HepG2 (cell line): ENCODE measurements at regions not wholly inside any gene's neighbourhood (a gene's known extent, or its start where the extent isn't known, plus 50 kb on each side); places are given as distances from the start of the nearest gene placed in this dataset.
A peak's percentile ranks its signal among the peaks of the same experiment; 100 is the strongest.

ENCODE experiments used
- AHDC1 ChIP-seq: sonication (generic); formaldehyde crosslinking; IDR thresholded peaks from 2 replicates; pipeline ENCODE4 v1.5.1; 2020; ENCODE audit warnings: mild to moderate bottlenecking, missing genetic modification reagents, borderline replicate concordance
- ARHGAP35 ChIP-seq: sonication (generic); formaldehyde crosslinking; IDR thresholded peaks from 2 replicates; pipeline ENCODE4 v1.9.0; 2022; ENCODE audit warnings: mild to moderate bottlenecking, inconsistent platforms, moderate library complexity, missing genetic modification reagents, borderline replicate concordance
- CCDC6 ChIP-seq: sonication (generic); formaldehyde crosslinking; IDR thresholded peaks from 2 replicates; pipeline ENCODE4 v1.8.1; 2022; ENCODE audit warnings: mild to moderate bottlenecking, missing genetic modification reagents, moderate library complexity
- FOXC1 ChIP-seq: sonication (generic); formaldehyde crosslinking; IDR thresholded peaks from 2 replicates; pipeline ENCODE4 v1.8.0; 2022; ENCODE audit warnings: mild to moderate bottlenecking, missing genetic modification reagents, borderline replicate concordance
- HMG20B ChIP-seq: conservative IDR thresholded peaks from 2 replicates; pipeline ENCODE4 v1.6.1; 2016; ENCODE audit warnings: missing genetic modification reagents, missing compliant biosample characterization
- MXI1 ChIP-seq: IDR thresholded peaks from 3 replicates; pipeline ENCODE4 v1.6.1; 2012; ENCODE audit warnings: low read depth, low read length, inconsistent platforms, borderline replicate concordance
- NBN ChIP-seq: fragments of 450-650 bp; conservative IDR thresholded peaks from 2 replicates; pipeline ENCODE4 v1.6.1; 2017
- NFRKB ChIP-seq: fragments of 450-650 bp; IDR thresholded peaks from 2 replicates; pipeline ENCODE4 v1.6.1; 2017
- PAWR ChIP-seq: sonication (generic); formaldehyde crosslinking; IDR thresholded peaks from 2 replicates; pipeline ENCODE4 v1.4.0; 2020; ENCODE audit warnings: missing genetic modification reagents, mild to moderate bottlenecking, borderline replicate concordance
- REPIN1 ChIP-seq: sonication (generic); formaldehyde crosslinking; IDR thresholded peaks from 2 replicates; pipeline ENCODE4 v1.8.0; 2022; ENCODE audit warnings: missing genetic modification reagents, low read depth, mild to moderate bottlenecking, borderline replicate concordance
- REXO4 ChIP-seq: sonication (generic); formaldehyde crosslinking; IDR thresholded peaks from 2 replicates; pipeline ENCODE4 v1.8.0; 2022; ENCODE audit warnings: missing genetic modification reagents, mild to moderate bottlenecking, borderline replicate concordance
- RFXANK ChIP-seq: IDR thresholded peaks from 2 replicates; pipeline ENCODE4 v1.6.1; 2016
- SMAD3 ChIP-seq: sonication (generic); formaldehyde crosslinking; IDR thresholded peaks from 2 replicates; pipeline ENCODE4 v1.4.0; 2020; ENCODE audit warnings: missing genetic modification reagents
- SMARCC2 ChIP-seq: fragments of 450-650 bp; IDR thresholded peaks from 2 replicates; pipeline ENCODE4 v1.6.1; 2017; ENCODE audit warnings: antibody characterized with exemption, mild to moderate bottlenecking
- ZFAT ChIP-seq: sonication (generic); formaldehyde crosslinking; conservative IDR thresholded peaks from 2 replicates; pipeline ENCODE4 v1.8.1; 2023; ENCODE audit warnings: missing genetic modification reagents, inconsistent platforms
- ZMYM2 ChIP-seq: sonication (generic); formaldehyde crosslinking; IDR thresholded peaks from 2 replicates; pipeline ENCODE4 v1.8.0; 2022; ENCODE audit warnings: mild to moderate bottlenecking, missing genetic modification reagents
- ZNF205 ChIP-seq: IDR thresholded peaks from 2 replicates; pipeline ENCODE4 v1.6.1; 2018; ENCODE audit warnings: missing biosample characterization, missing genetic modification reagents
- ZNF451 ChIP-seq: sonication (generic); formaldehyde crosslinking; IDR thresholded peaks from 2 replicates; pipeline ENCODE4 v1.5.0; 2020; ENCODE audit warnings: mild to moderate bottlenecking, missing genetic modification reagents
- ZNF501 ChIP-seq: sonication (generic); formaldehyde crosslinking; IDR thresholded peaks from 2 replicates; pipeline ENCODE4 v1.5.1; 2020; ENCODE audit warnings: mild to moderate bottlenecking, moderate library complexity, missing genetic modification reagents
- ZNF546 ChIP-seq: sonication (generic); formaldehyde crosslinking; conservative IDR thresholded peaks from 2 replicates; pipeline ENCODE4 v1.8.1; 2023; ENCODE audit warnings: mild to moderate bottlenecking, missing genetic modification reagents
- ZNF775 ChIP-seq: sonication (generic); formaldehyde crosslinking; IDR thresholded peaks from 2 replicates; pipeline ENCODE4 v1.4.0; 2020; ENCODE audit warnings: missing genetic modification reagents, mild to moderate bottlenecking, moderate library complexity, borderline replicate concordance
- ZNF776 ChIP-seq: sonication (generic); formaldehyde crosslinking; IDR thresholded peaks from 2 replicates; pipeline ENCODE4 v1.4.0; 2020; ENCODE audit warnings: mild to moderate bottlenecking, missing genetic modification reagents
- ZNF781 ChIP-seq: sonication (generic); formaldehyde crosslinking; IDR thresholded peaks from 2 replicates; pipeline ENCODE4 v1.5.1; 2020; ENCODE audit warnings: borderline replicate concordance, mild to moderate bottlenecking, missing genetic modification reagents; ENCODE audit errors: not compliant biosample characterization
- TF ChIP-seq, protein P1 (sequence below): sonication (generic); formaldehyde crosslinking; IDR thresholded peaks from 2 replicates; pipeline ENCODE4 v1.4.0; 2020; ENCODE audit warnings: missing genetic modification reagents

GRCh38 chr17:47066841-47067682 is 88.0 kb upstream of the RPRML start (continued):
- TF ChIP-seq, protein P1, sequence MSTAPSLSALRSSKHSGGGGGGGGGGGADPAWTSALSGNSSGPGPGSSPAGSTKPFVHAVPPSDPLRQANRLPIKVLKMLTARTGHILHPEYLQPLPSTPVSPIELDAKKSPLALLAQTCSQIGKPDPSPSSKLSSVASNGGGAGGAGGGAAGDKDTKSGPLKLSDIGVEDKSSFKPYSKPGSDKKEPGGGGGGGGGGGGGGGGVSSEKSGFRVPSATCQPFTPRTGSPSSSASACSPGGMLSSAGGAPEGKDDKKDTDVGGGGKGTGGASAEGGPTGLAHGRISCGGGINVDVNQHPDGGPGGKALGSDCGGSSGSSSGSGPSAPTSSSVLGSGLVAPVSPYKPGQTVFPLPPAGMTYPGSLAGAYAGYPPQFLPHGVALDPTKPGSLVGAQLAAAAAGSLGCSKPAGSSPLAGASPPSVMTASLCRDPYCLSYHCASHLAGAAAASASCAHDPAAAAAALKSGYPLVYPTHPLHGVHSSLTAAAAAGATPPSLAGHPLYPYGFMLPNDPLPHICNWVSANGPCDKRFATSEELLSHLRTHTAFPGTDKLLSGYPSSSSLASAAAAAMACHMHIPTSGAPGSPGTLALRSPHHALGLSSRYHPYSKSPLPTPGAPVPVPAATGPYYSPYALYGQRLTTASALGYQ (CRISPR knock-in tag): peak; percentile 70; the same call in 1 of the 2 replicates
- no peak; the same call in 1 of the 2 replicates for TF ChIP-seq ZFAT (CRISPR knock-in tag)
- peak; percentile 91 for TF ChIP-seq HMG20B (CRISPR knock-in tag)
- TF ChIP-seq PAWR (CRISPR knock-in tag): 0 out of 2 replicates have a peak, but pooled peaks have one; percentile 74
- peak; percentile 88; the same call in 1 of the 2 replicates for TF ChIP-seq ZNF451 (CRISPR knock-in tag)
- peak; percentile 29; the same call in 1 of the 2 replicates for TF ChIP-seq AHDC1 (CRISPR knock-in tag)
- TF ChIP-seq SMAD3 (CRISPR knock-in tag): peak; percentile 55; the same call in 1 of the 2 replicates
- peak; percentile 96 for TF ChIP-seq ZNF501 (CRISPR knock-in tag)
- TF ChIP-seq ZNF781: peak; percentile 72
- TF ChIP-seq MXI1: peak; percentile 88; the same call in 1 of the 3 replicates
- no peak for TF ChIP-seq NBN
- TF ChIP-seq SMARCC2: no peak
- TF ChIP-seq REPIN1 (CRISPR knock-in tag): peak; percentile 99
- TF ChIP-seq CCDC6: peak; percentile 95
- peak; percentile 93 for TF ChIP-seq ZNF776
- peak; percentile 90; the same call in 1 of the 2 replicates for TF ChIP-seq FOXC1 (CRISPR knock-in tag)
- TF ChIP-seq ZMYM2 (CRISPR knock-in tag): no peak
- peak; percentile 87 for TF ChIP-seq RFXANK (CRISPR knock-in tag)
- peak; percentile 74; the same call in 1 of the 2 replicates for TF ChIP-seq ZNF775 (CRISPR knock-in tag)
- TF ChIP-seq ZNF205 (CRISPR knock-in tag): peak; percentile 94
- no peak for TF ChIP-seq NFRKB
- 0 out of 2 replicates have a peak, but pooled peaks have one; percentile 65 for TF ChIP-seq ZNF546 (CRISPR knock-in tag)
- no peak for TF ChIP-seq REXO4 (CRISPR knock-in tag)
- peak; percentile 91 for TF ChIP-seq ARHGAP35 (CRISPR knock-in tag)
